Adrenal gland (tissue), 9 donors: ENCODE measurements at regions not wholly inside any gene's neighbourhood (a gene's known extent, or its start where the extent isn't known, plus 50 kb on each side); places are given as distances from the start of the nearest gene placed in this dataset.
"Not testable (repeated sequence)": the region's sequence is repeated elsewhere in the genome, so short reads cannot be mapped to it uniquely, and the experiment has no call there.

Experiments used
- DNase-seq, 7 donors: peaks; one replicate each; pipeline ENCODE4 v3.0.0-alpha.2; 2019 to 2020
- H3K27ac ChIP-seq, 5 donors: fragments of 200-600 bp; sonication (generic) in 4 of 5; 1 replicate in 3 of 5; 2 replicates in 2 of 5; pipeline versions ENCODE4 v1.5.1 to v1.8.0; 2016 to 2020; ENCODE audit warnings: mild to moderate bottlenecking in 1 of 5
- H3K27me3 ChIP-seq: fragments of 200-600 bp; 2 replicates; pipeline ENCODE4 v1.8.0; 2021
- H3K36me3 ChIP-seq, 2 donors: fragments of 200-600 bp; replicated peaks in 1 of 2; 1 replicate in 1 of 2; 2 replicates in 1 of 2; pipeline versions ENCODE4 v1.5.1 to v1.8.0; 2018 to 2022
- H3K4me1 ChIP-seq, 2 donors: fragments of 200-600 bp; replicated peaks in 1 of 2; 1 replicate in 1 of 2; 2 replicates in 1 of 2; pipeline versions ENCODE4 v1.5.1 to v1.8.0; 2018 to 2021
- H3K4me3 ChIP-seq, 4 donors: fragments of 200-600 bp; sonication (generic) in 3 of 4; one replicate each; pipeline ENCODE4 v1.5.1; 2016 to 2018
- H3K9me3 ChIP-seq, 3 donors: fragments of 200-600 bp; sonication (generic) in 1 of 3; replicated peaks in 1 of 3; 1 replicate in 2 of 3; 2 replicates in 1 of 3; pipeline versions ENCODE4 v1.5.1 to v1.8.0; 2016 to 2021
- CTCF ChIP-seq, 6 experiments: fragments of 450-650 bp in 4 of 6; fragments of 200-600 bp in 2 of 6; sonication (generic) in 1 of 6; IDR thresholded peaks; 1 replicate in 5 of 6; 2 replicates in 1 of 6; pipeline versions ENCODE4 v1.5.1 to v1.8.0; 2016 to 2021; ENCODE audit warnings: antibody characterized with exemption in 6 of 6, mild to moderate bottlenecking in 2 of 6, moderate library complexity in 1 of 6
- POLR2A ChIP-seq, 2 donors: fragments of 450-650 bp; IDR thresholded peaks; one replicate each; pipeline ENCODE4 v1.6.1; 2017; ENCODE audit warnings: antibody characterized with exemption in 2 of 2, mild to moderate bottlenecking in 2 of 2, moderate library complexity in 1 of 2
- WGBS, 4 donors: extraction: QIAGEN DNeasy Blood & Tissue Kit in 2 of 4; methylation state at CpG; one replicate each; pipeline versions ENCODE4 v1.1.5 to v1.1.7; 2013 to 2017; 5-methylcytosine and 5-hydroxymethylcytosine counted together
- intact Hi-C, 2 donors: fragments of 100-400 bp; cut with DNase I; formaldehyde crosslinking; loops; one replicate each; pipeline versions ENCODE4 v1.14.1 to v1.15.0; 2022 to 2023
- donor health status: healthy with polysubstance abuse.
- donor health status: Bipolar disorder and iron deficiency.
- donor health status: DM: yes; HTN: yes; CAD: no.
- donor health status: DM: no; HTN: no; CAD: no.
- donor health status: DM: no; HTN: no; CAD: no.

GRCh38 chr13:99733346-99733745 lies 232.1 kb downstream of the TM9SF2 start:
- H3K9me3 ChIP-seq = no peaks in the 10 kb centered on the region
- DNase-seq = no peak
- H3K4me1 ChIP-seq = no peaks in the 10 kb centered on the region
- intact Hi-C loops = no loop called here
- H3K36me3 ChIP-seq = no peaks in the 10 kb centered on the region
- H3K4me3 ChIP-seq = no peak overlapping the region
- H3K27me3 ChIP-seq = no peaks in the 10 kb centered on the region
- no peak overlapping the region for H3K27ac ChIP-seq
- TF ChIP-seq POLR2A (IDR thresholded peaks at IDR 0.05) = no peak
- 65 to 75% (median 69%) methylated on average over 7 of the region's 7 CpGs for WGBS, 4 donors

- no peaks in the 10 kb centered on the region for H3K9me3 ChIP-seq
- no peak for TF ChIP-seq CTCF (IDR thresholded peaks at IDR 0.05)
- no peak for TF ChIP-seq POLR2A (IDR thresholded peaks at IDR 0.05)
- H3K36me3 ChIP-seq = no peaks in the 10 kb centered on the region
- no peak overlapping the region for H3K27ac ChIP-seq
- WGBS, 4 donors = 76 to 89% (median 83%) methylated on average over 4 of the region's 4 CpGs
- H3K27me3 ChIP-seq = no peaks in the 10 kb centered on the region
- H3K4me3 ChIP-seq = no peak overlapping the region
- intact Hi-C loops = no loop called here
- no peaks in the 10 kb centered on the region for H3K4me1 ChIP-seq
- DNase-seq = no peak
Measured at GRCh38 chr13:99731747-99732146, 230.5 kb downstream of the TM9SF2 start.

GRCh38 chr13:99730403-99730802 lies 229.1 kb downstream of the TM9SF2 start:
- Histone ChIP-seq H3K4me3 (no peak overlapping the region), H3K27ac (no peak overlapping the region), H3K36me3 (no peaks in the 10 kb centered on the region), H3K27me3 (no peaks in the 10 kb centered on the region), H3K4me1 (no peaks in the 10 kb centered on the region), H3K9me3 (no peaks in the 10 kb centered on the region)
- no peak for DNase-seq
- 92 to 100% (median 93%) methylated on average over 4 to 11 of the region's 11 CpGs for WGBS, 4 donors
- intact Hi-C loops = no loop called here
- TF ChIP-seq CTCF (IDR thresholded peaks at IDR 0.05) = no peak
- TF ChIP-seq POLR2A (IDR thresholded peaks at IDR 0.05) = no peak

GRCh38 chr13:99729745-99730144 lies 228.5 kb downstream of the TM9SF2 start:
- Histone ChIP-seq H3K36me3 (no peaks in the 10 kb centered on the region), H3K27me3 (no peaks in the 10 kb centered on the region), H3K9me3 (no peaks in the 10 kb centered on the region), H3K4me1 (no peaks in the 10 kb centered on the region), H3K4me3 (no peak overlapping the region), H3K27ac (no peak overlapping the region)
- WGBS, 4 donors = 94 to 98% (median 96%) methylated on average over 7 to 16 of the region's 16 CpGs
- intact Hi-C loops = no loop called here
- TF ChIP-seq CTCF (IDR thresholded peaks at IDR 0.05) (no peak), POLR2A (IDR thresholded peaks at IDR 0.05) (no peak)
- no peak for DNase-seq

- H3K4me1 ChIP-seq, H3K27me3 ChIP-seq, H3K4me3 ChIP-seq, H3K9me3 ChIP-seq, intact Hi-C loops, H3K27ac ChIP-seq, H3K36me3 ChIP-seq, DNase-seq: not testable (repeated sequence)
- 90 to 96% (median 93%) methylated on average over 6 of the region's 6 CpGs for WGBS, 4 donors
Measured at GRCh38 chr13:99727651-99728050, 226.4 kb downstream of the TM9SF2 start.
